H1 (cell line): ENCODE measurements at regions not wholly inside any gene's neighbourhood (a gene's known extent, or its start where the extent isn't known, plus 50 kb on each side); places are given as distances from the start of the nearest gene placed in this dataset.

Experiments used
- CTCF ChIA-PET: fragments of 300-600 bp; sonication (Branson Sonifier 250); formaldehyde crosslinking; loops from one replicate; lab custom pipeline; 2021; ENCODE audit not compliant: partially characterized antibody; lab: Charles Lee
- POLR2A ChIA-PET: fragments of 300-600 bp; sonication (Branson Sonifier 250); formaldehyde crosslinking; loops from one replicate; lab custom pipeline; 2021; ENCODE audit warnings: inconsistent platforms; ENCODE audit not compliant: partially characterized antibody; lab: Charles Lee
- DNase-seq, 2 experiments: peaks; one replicate each; pipeline versions ENCODE4 v3.0.0 to v3.0.0-alpha.2; 2010 to 2022; ENCODE audit warnings: low spot score in 2 of 2, low read depth in 1 of 2, mixed read lengths in 1 of 2
- FAIRE-seq: peaks from 2 replicates; lab custom pipeline; 2011; peaks lifted over from hg19 to GRCh38; lab: Jason Lieb, UNC
- H2AFZ ChIP-seq: 2 replicates; pipeline ENCODE4 v1.8.1; 2012; ENCODE audit warnings: low read length, inconsistent platforms
- H2AK5ac ChIP-seq: 2 replicates; pipeline ENCODE4 v1.6.1; 2013; ENCODE audit warnings: low read depth, low read length
- H2BK120ac ChIP-seq: replicated peaks from 2 replicates; pipeline ENCODE3; 2013; ENCODE audit warnings: low read depth, low read length, inconsistent platforms
- H2BK12ac ChIP-seq: 2 replicates; pipeline ENCODE4 v1.6.1; 2013; ENCODE audit warnings: low read depth, low read length
- H2BK15ac ChIP-seq: 2 replicates; pipeline ENCODE4 v1.6.1; 2013; ENCODE audit warnings: low read length
- H2BK20ac ChIP-seq: 2 replicates; pipeline ENCODE4 v1.6.1; 2013; ENCODE audit warnings: low read length
- H2BK5ac ChIP-seq: 2 replicates; pipeline ENCODE4 v1.6.1; 2013; ENCODE audit warnings: low read depth, low read length
- H3K14ac ChIP-seq: 2 replicates; pipeline ENCODE4 v1.6.1; 2013; ENCODE audit warnings: inconsistent platforms; ENCODE audit not compliant: insufficient read length
- H3K18ac ChIP-seq: 2 replicates; pipeline ENCODE4 v1.6.1; 2013; ENCODE audit warnings: low read length; ENCODE audit errors: extremely low read depth
- H3K23ac ChIP-seq: 2 replicates; pipeline ENCODE4 v1.6.1; 2013; ENCODE audit warnings: inconsistent platforms; ENCODE audit not compliant: insufficient read length
- H3K23me2 ChIP-seq: 2 replicates; pipeline ENCODE4 v1.6.1; 2013; ENCODE audit warnings: low read depth, low read length
- H3K27ac ChIP-seq: 2 replicates; pipeline ENCODE4 v1.6.1; 2011; ENCODE audit warnings: low read depth, low read length, inconsistent platforms
- H3K27me3 ChIP-seq, 4 experiments: replicated peaks in 1 of 4; 1 replicate in 1 of 4; 2 replicates in 3 of 4; pipeline versions ENCODE4 v1.6.1 to v1.8.1; 2011 to 2013; ENCODE audit warnings: low read length in 3 of 4, mild to moderate bottlenecking in 3 of 4, inconsistent platforms in 2 of 4, mixed read lengths in 2 of 4, moderate library complexity in 1 of 4; ENCODE audit not compliant: control insufficient read depth in 3 of 4, insufficient read depth in 3 of 4; ENCODE audit errors: extremely low read depth in 1 of 4
- H3K36me3 ChIP-seq, 4 experiments: 2 replicates each; pipeline versions ENCODE4 v1.6.1 to v1.8.1; 2011 to 2013; ENCODE audit warnings: mild to moderate bottlenecking in 4 of 4, low read length in 3 of 4, moderate library complexity in 2 of 4, control low read depth in 1 of 4, inconsistent platforms in 1 of 4; ENCODE audit not compliant: insufficient read depth in 4 of 4, control insufficient read depth in 2 of 4
- H3K4ac ChIP-seq: replicated peaks from 2 replicates; pipeline ENCODE3; 2013; ENCODE audit warnings: low read length, low read depth, mixed read lengths, inconsistent platforms; ENCODE audit not compliant: insufficient read length
- H3K4me1 ChIP-seq, 4 experiments: replicated peaks in 1 of 4; 1 replicate in 1 of 4; 2 replicates in 3 of 4; pipeline versions ENCODE4 v1.6.1 to v1.8.1; 2011 to 2013; ENCODE audit warnings: low read length in 3 of 4, inconsistent platforms in 2 of 4, mixed read lengths in 1 of 4; ENCODE audit not compliant: insufficient read depth in 4 of 4, control insufficient read depth in 3 of 4
- H3K4me2 ChIP-seq, 2 experiments: 2 replicates each; pipeline versions ENCODE4 v1.6.1 to v1.8.1; 2011 to 2013; ENCODE audit warnings: low read depth in 2 of 2, low read length in 2 of 2, control low read depth in 1 of 2, inconsistent platforms in 1 of 2, mild to moderate bottlenecking in 1 of 2; ENCODE audit not compliant: insufficient read depth in 1 of 2
- H3K4me3 ChIP-seq, 4 experiments: fragments of 200-600, 300-600 bp in 1 of 4; sonication (generic), shearing (Covaris generic), sonication (Bioruptor Twin) in 1 of 4; 2 replicates each; pipeline versions ENCODE4 v1.5.1 to v1.8.1; 2011 to 2016; ENCODE audit warnings: low read length in 4 of 4, low read depth in 3 of 4, control low read depth in 2 of 4, inconsistent platforms in 2 of 4, mild to moderate bottlenecking in 2 of 4, mixed read lengths in 1 of 4, moderate library complexity in 1 of 4; ENCODE audit not compliant: insufficient read depth in 2 of 4; ENCODE audit errors: extremely low read depth in 1 of 4
- H3K56ac ChIP-seq: replicated peaks from 2 replicates; pipeline ENCODE3; 2013; ENCODE audit warnings: low read depth, mild to moderate bottlenecking, mixed read lengths, low read length, inconsistent platforms; ENCODE audit not compliant: insufficient read length
- H3K79me1 ChIP-seq: 2 replicates; pipeline ENCODE4 v1.6.1; 2013; ENCODE audit warnings: low read depth, low read length, control low read depth
- H3K79me2 ChIP-seq, 2 experiments: 2 replicates each; pipeline versions ENCODE4 v1.6.1 to v1.8.1; 2012 to 2013; ENCODE audit warnings: low read length in 2 of 2, mild to moderate bottlenecking in 2 of 2, inconsistent platforms in 1 of 2; ENCODE audit not compliant: insufficient read depth in 2 of 2, control insufficient read depth in 1 of 2
- H3K9ac ChIP-seq, 4 experiments: replicated peaks in 1 of 4; 1 replicate in 1 of 4; 2 replicates in 3 of 4; pipeline versions ENCODE4 v1.6.1 to v1.8.1; 2011 to 2013; ENCODE audit warnings: low read depth in 3 of 4, low read length in 3 of 4, control low read depth in 2 of 4, mild to moderate bottlenecking in 2 of 4, moderate library complexity in 2 of 4, inconsistent platforms in 1 of 4; ENCODE audit errors: extremely low read depth in 1 of 4
- H3K9me3 ChIP-seq, 2 experiments: 2 replicates each; pipeline versions ENCODE4 v1.6.1 to v1.8.1; 2012 to 2013; ENCODE audit warnings: mild to moderate bottlenecking in 2 of 2, moderate library complexity in 2 of 2, control low read depth in 1 of 2, inconsistent platforms in 1 of 2, low read depth in 1 of 2, low read length in 1 of 2, mixed read lengths in 1 of 2; ENCODE audit not compliant: insufficient read depth in 2 of 2
- H4K20me1 ChIP-seq, 2 experiments: replicated peaks in 1 of 2; 2 replicates each; pipeline versions ENCODE3 to v1.8.1; 2011 to 2013; ENCODE audit warnings: inconsistent platforms in 2 of 2, low read length in 2 of 2, mild to moderate bottlenecking in 1 of 2; ENCODE audit not compliant: insufficient read depth in 2 of 2, control insufficient read depth in 1 of 2
- H4K5ac ChIP-seq: 2 replicates; pipeline ENCODE4 v1.6.1; 2013; ENCODE audit warnings: low read length, low read depth, mixed read lengths, inconsistent platforms; ENCODE audit not compliant: insufficient read length
- H4K8ac ChIP-seq: 2 replicates; pipeline ENCODE4 v1.8.0; 2013; ENCODE audit warnings: mild to moderate bottlenecking, moderate library complexity, low read length, inconsistent platforms; ENCODE audit not compliant: insufficient read depth; ENCODE audit errors: extremely low read depth
- H4K91ac ChIP-seq: replicated peaks from 2 replicates; pipeline ENCODE3; 2013; ENCODE audit warnings: low read length, mixed read lengths, inconsistent platforms; ENCODE audit not compliant: insufficient read length
- BRCA1 ChIP-seq: IDR thresholded peaks from 2 replicates; pipeline ENCODE4 v1.6.1; 2012; ENCODE audit warnings: low read depth, low read length, improper control_type of control experiment
- CTBP2 ChIP-seq: IDR thresholded peaks from 2 replicates; pipeline ENCODE4 v1.7.0; 2011; ENCODE audit warnings: borderline replicate concordance, mild to moderate bottlenecking, moderate library complexity, mixed read lengths, low read length; ENCODE audit not compliant: insufficient read depth, insufficient read length
- EGR1 ChIP-seq: IDR thresholded peaks from 2 replicates; pipeline ENCODE4 v1.6.1; 2011; ENCODE audit warnings: low read depth, low read length, borderline replicate concordance
- NANOG ChIP-seq: IDR thresholded peaks from 2 replicates; pipeline ENCODE4 v1.6.1; 2011; ENCODE audit warnings: low read length, low read depth, mild to moderate bottlenecking, inconsistent platforms; ENCODE audit not compliant: insufficient read depth, poor library complexity, severe bottlenecking
- NRF1 ChIP-seq: IDR thresholded peaks from 2 replicates; pipeline ENCODE4 v1.6.1; 2011; ENCODE audit warnings: mild to moderate bottlenecking, low read depth, low read length, improper control_type of control experiment
- RNF2 ChIP-seq: fragments of 200-900, 300-1000 bp; sonication (generic); IDR thresholded peaks from 2 replicates; pipeline ENCODE4 v1.7.1; 2016; ENCODE audit warnings: borderline replicate concordance, low read depth, mild to moderate bottlenecking, antibody characterized with exemption, low read length; ENCODE audit not compliant: poor library complexity, severe bottlenecking; ENCODE audit errors: missing control alignments
- SP2 ChIP-seq: IDR thresholded peaks from 2 replicates; pipeline ENCODE4 v1.6.1; 2012; ENCODE audit warnings: mild to moderate bottlenecking, low read length, inconsistent platforms
- TCF12 ChIP-seq: IDR thresholded peaks from 2 replicates; pipeline ENCODE4 v1.6.1; 2011; ENCODE audit warnings: low read depth, mild to moderate bottlenecking, low read length
- WGBS, 2 experiments: shearing (Covaris generic) in 1 of 2; methylation state at CpG; one replicate each; pipeline versions ENCODE4 v1.1.6 to v1.1.7; 2013 to 2015; ENCODE audit warnings: low lambda C conversion rate in 2 of 2, mixed read lengths in 2 of 2, inconsistent platforms in 1 of 2, low coverage in 1 of 2, missing lambda C conversion rate in 1 of 2; ENCODE audit not compliant: insufficient replicate concordance in 2 of 2, insufficient coverage in 1 of 2, insufficient read length in 1 of 2; ENCODE audit errors: extremely low coverage in 1 of 2, missing lambda C conversion rate in 1 of 2; 5-methylcytosine and 5-hydroxymethylcytosine counted together

DNA sequence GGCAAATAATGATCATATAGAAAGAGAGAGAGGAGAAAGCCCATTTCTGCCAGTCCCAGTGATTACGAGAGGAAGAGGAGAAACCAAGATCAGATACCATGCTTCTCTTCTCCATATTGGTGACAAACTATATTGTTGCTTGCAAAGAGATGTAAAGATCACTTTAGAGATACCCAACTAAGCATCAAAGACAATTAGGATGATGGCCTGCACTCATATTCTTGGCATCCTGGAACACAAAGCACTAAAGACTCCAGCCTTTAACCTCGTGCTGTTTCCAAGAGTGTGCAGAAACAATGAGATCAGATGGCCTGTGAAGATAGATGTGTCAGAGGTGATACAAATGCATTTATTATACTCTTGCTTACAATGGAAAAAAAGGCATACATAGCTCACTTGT is 170.7 kb upstream of the TP63 start:
- H3K9me3 ChIP-seq = no peaks in the 10 kb centered on the region
- no peak overlapping the region for H3K14ac ChIP-seq
- no peak overlapping the region for H3K4me3 ChIP-seq
- H3K56ac ChIP-seq = no peak overlapping the region
- H3K9ac ChIP-seq = peak overlapping the region in 1 of 4 experiments; percentile 34; a peak in 1 of 7 replicates
- WGBS, 2 experiments = 95% methylated on average over 2 of the region's 2 CpGs; no CpG with 5 or more reads in 1 of the 2 experiments
- no peaks in the 10 kb centered on the region for H3K79me1 ChIP-seq
- TF ChIP-seq NRF1 (no peak), SP2 (no peak), CTBP2 (no peak), RNF2 (no peak), EGR1 (no peak), NANOG (no peak), TCF12 (no peak), BRCA1 (no peak)
- no peak overlapping the region for H3K23ac ChIP-seq
- no peak overlapping the region for H4K5ac ChIP-seq
- H2AFZ ChIP-seq = no peak overlapping the region
- H2AK5ac ChIP-seq = no peak overlapping the region
- H3K23me2 ChIP-seq = no peaks in the 10 kb centered on the region
- CTCF ChIA-PET = no interaction called here
- H4K91ac ChIP-seq = no peak overlapping the region
- no peak overlapping the region for H2BK5ac ChIP-seq
- no peaks in the 10 kb centered on the region for H3K4me1 ChIP-seq
- H3K36me3 ChIP-seq = no peaks in the 10 kb centered on the region
- H3K27me3 ChIP-seq = no peaks in the 10 kb centered on the region
- H3K27ac ChIP-seq = no peak overlapping the region
- no peak overlapping the region for H2BK15ac ChIP-seq
- no peak overlapping the region for H3K18ac ChIP-seq
- no peak overlapping the region for H4K8ac ChIP-seq
- H2BK12ac ChIP-seq = no peak overlapping the region
- no peak for DNase-seq
- POLR2A ChIA-PET = no interaction called here
- no peak overlapping the region for H3K4me2 ChIP-seq
- H4K20me1 ChIP-seq = no peaks in the 10 kb centered on the region
- no peak overlapping the region for H2BK120ac ChIP-seq
- FAIRE-seq = no peak
- H3K4ac ChIP-seq = no peak overlapping the region
- H3K79me2 ChIP-seq = no peaks in the 10 kb centered on the region
- no peak overlapping the region for H2BK20ac ChIP-seq
